Spleen (tissue), 7 donors: ENCODE measurements at regions not wholly inside any gene's neighbourhood (a gene's known extent, or its start where the extent isn't known, plus 50 kb on each side); places are given as distances from the start of the nearest gene placed in this dataset.

ENCODE experiments used
- POLR2A ChIP-seq, 3 donors: fragments of 450-650 bp; IDR thresholded peaks; one replicate each; pipeline ENCODE4 v1.5.1; 2017; ENCODE audit warnings: antibody characterized with exemption in 3 of 3, mild to moderate bottlenecking in 1 of 3
- TF ChIP-seq, protein P1 (sequence below), 11 experiments: fragments of 200-600 bp in 7 of 11; fragments of 450-650 bp in 4 of 11; sonication (generic) in 4 of 11; IDR thresholded peaks in 8 of 11; conservative IDR thresholded peaks in 3 of 11; 1 replicate in 7 of 11; 2 replicates in 4 of 11; pipeline versions ENCODE4 v1.4.0 to v1.8.0; 2016 to 2021; ENCODE audit warnings: antibody characterized with exemption in 11 of 11, inconsistent platforms in 4 of 11, mild to moderate bottlenecking in 1 of 11
- donor health status: DM: no; HTN: no; CAD: no; lungs with moderate emphysema.
- donor health status: DM: no; HTN: no; CAD: no.
- donor health status: DM: no; HTN: no; CAD: no.

DNA sequence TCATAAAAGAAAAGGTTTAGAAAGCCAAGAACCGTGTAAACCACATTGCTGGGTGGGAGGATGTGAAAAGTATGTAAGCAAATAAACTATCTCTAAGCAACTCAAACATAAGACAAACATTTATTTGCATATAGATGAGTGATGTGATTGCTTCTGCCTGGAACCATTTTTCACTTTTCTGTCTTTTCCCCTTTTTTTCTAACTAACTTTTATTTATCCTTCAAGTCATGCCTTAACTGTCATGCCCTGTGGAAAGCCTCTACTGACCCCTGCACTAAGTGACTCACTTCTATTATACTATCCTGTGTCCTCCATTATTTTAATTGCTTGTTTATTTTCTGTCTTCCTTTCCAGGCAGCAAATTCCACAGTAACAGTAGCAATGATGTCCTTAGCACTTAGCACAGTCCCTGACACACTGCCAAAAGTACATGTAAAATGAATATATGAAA, 87.5 kb upstream of the CTAGE1 start:
- TF ChIP-seq POLR2A (IDR thresholded peaks at IDR 0.05) = no peak
- TF ChIP-seq, protein P1, sequence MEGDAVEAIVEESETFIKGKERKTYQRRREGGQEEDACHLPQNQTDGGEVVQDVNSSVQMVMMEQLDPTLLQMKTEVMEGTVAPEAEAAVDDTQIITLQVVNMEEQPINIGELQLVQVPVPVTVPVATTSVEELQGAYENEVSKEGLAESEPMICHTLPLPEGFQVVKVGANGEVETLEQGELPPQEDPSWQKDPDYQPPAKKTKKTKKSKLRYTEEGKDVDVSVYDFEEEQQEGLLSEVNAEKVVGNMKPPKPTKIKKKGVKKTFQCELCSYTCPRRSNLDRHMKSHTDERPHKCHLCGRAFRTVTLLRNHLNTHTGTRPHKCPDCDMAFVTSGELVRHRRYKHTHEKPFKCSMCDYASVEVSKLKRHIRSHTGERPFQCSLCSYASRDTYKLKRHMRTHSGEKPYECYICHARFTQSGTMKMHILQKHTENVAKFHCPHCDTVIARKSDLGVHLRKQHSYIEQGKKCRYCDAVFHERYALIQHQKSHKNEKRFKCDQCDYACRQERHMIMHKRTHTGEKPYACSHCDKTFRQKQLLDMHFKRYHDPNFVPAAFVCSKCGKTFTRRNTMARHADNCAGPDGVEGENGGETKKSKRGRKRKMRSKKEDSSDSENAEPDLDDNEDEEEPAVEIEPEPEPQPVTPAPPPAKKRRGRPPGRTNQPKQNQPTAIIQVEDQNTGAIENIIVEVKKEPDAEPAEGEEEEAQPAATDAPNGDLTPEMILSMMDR (IDR thresholded peaks at IDR 0.05 in 8 of 11, conservative IDR thresholded peaks at IDR 0.05 in 3 of 11) = no peak
